ENCODE measurements at regions not wholly inside any gene's neighbourhood (a gene's known extent, or its start where the extent isn't known, plus 50 kb on each side); places are given as distances from the start of the nearest gene placed in this dataset.

GRCh38 chr3:109643590-109643989 is 306.2 kb upstream of the DPPA4 start:
- Mint-ChIP-seq H3K9me3 (no peaks in the 10 kb centered on the region), H3K36me3 (ENCODE audit: insufficient read depth in 1 of 3, low read depth in 3 of 3) (no peaks in the 10 kb centered on the region), H3K27me3 (ENCODE audit: low read depth) (no peaks in the 10 kb centered on the region), H3K4me1 (peaks cover 3% of the 10 kb centered on the region in 2 experiments; a peak in 2 of 4 replicates), H3K27ac (no peak overlapping the region), H3K4me3 (no peak overlapping the region)
- no peak for DNase-seq
- Histone ChIP-seq H4K5ac (ENCODE audit: insufficient read length, low read depth, low read length) (no peak overlapping the region), H2BK12ac (ENCODE audit: insufficient read length, low read depth, low read length) (no peak overlapping the region), H3K14ac (ENCODE audit: insufficient read depth, low read length) (no peak overlapping the region), H3K79me2 (ENCODE audit: insufficient read depth, low read length) (no peaks in the 10 kb centered on the region), H3K23ac (ENCODE audit: insufficient read length, low read depth, low read length) (no peak overlapping the region), H2BK5ac (ENCODE audit: insufficient read length, low read length) (no peak overlapping the region), H3K4me1 (ENCODE audit: insufficient read depth, low read length) (no peaks in the 10 kb centered on the region), H3K27ac (ENCODE audit: insufficient read length, low read depth, low read length) (no peak overlapping the region), H2BK15ac (ENCODE audit: low read depth, low read length) (no peak overlapping the region), H4K91ac (ENCODE audit: insufficient read length, low read depth, low read length) (no peak overlapping the region), H3K4me2 (ENCODE audit: insufficient read depth, insufficient read length, low read length) (no peak overlapping the region), H3K18ac (ENCODE audit: insufficient read length, low read depth, low read length) (no peak overlapping the region), H2AFZ (ENCODE audit: low read length) (no peak overlapping the region), H3K79me1 (ENCODE audit: insufficient read depth, low read depth, low read length, poor library complexity, severe bottlenecking) (no peaks in the 10 kb centered on the region), H3K9ac (ENCODE audit: extremely low read depth, insufficient read length, low read length) (no peak overlapping the region), H3K23me2 (ENCODE audit: insufficient read length, low read depth, low read length, poor library complexity, severe bottlenecking) (no peaks in the 10 kb centered on the region), H4K8ac (replicated peaks; ENCODE audit: insufficient read length, low read depth, low read length) (no peak overlapping the region), H3K27me3 (ENCODE audit: insufficient read depth, low read length) (no peaks in the 10 kb centered on the region), H3K56ac (ENCODE audit: insufficient read length, low read depth, low read length) (no peak overlapping the region), H2BK120ac (ENCODE audit: low read depth, low read length, poor library complexity, severe bottlenecking) (no peak overlapping the region), H3K4ac (ENCODE audit: low read depth, low read length) (no peak overlapping the region), H2BK20ac (ENCODE audit: low read depth, low read length, poor library complexity, severe bottlenecking) (no peak overlapping the region), H4K20me1 (ENCODE audit: control insufficient read depth, insufficient read depth, insufficient read length) (no peaks in the 10 kb centered on the region), H2AK5ac (ENCODE audit: insufficient read length, low read length) (no peak overlapping the region), H3T11ph (ENCODE audit: low read length) (no peak overlapping the region), H3K9me3 (ENCODE audit: control insufficient read depth, low read depth, low read length) (no peaks in the 10 kb centered on the region)
- no peak for TF ChIP-seq CTCF (conservative IDR thresholded peaks at IDR 0.05)
- no CpG with 5 or more reads among the region's 2 CpGs for WGBS (ENCODE audit: extremely low coverage, insufficient read length, low lambda C conversion rate)

Measured in H9 (cell line).